ENCODE measurements at regions not wholly inside any gene's neighbourhood (a gene's known extent, or its start where the extent isn't known, plus 50 kb on each side); places are given as distances from the start of the nearest gene placed in this dataset.

- no peaks in the 10 kb centered on the region for H3K36me3 ChIP-seq
- 62 to 63% methylated on average over 11 of the region's 11 CpGs for WGBS, 2 donors
- H3K9me3 ChIP-seq: no peaks in the 10 kb centered on the region
- TF ChIP-seq CTCF (IDR thresholded peaks at IDR 0.05): no peak
- no peak for TF ChIP-seq EP300 (IDR thresholded peaks at IDR 0.05)
- TF ChIP-seq POLR2A (IDR thresholded peaks at IDR 0.05): no peak
- DNase-seq (ENCODE audit: low spot score in 2 of 2): no peak
- H3K4me3 ChIP-seq: no peak overlapping the region
- peaks cover 0 to 21% (median 9%) of the 10 kb centered on the region in 4 donors for H3K4me1 ChIP-seq
- H3K27ac ChIP-seq: peak overlapping the region in 1 of 4 donors; percentile 42
- H3K27me3 ChIP-seq: no peaks in the 10 kb centered on the region
Measured at GRCh38 chr6:25016014-25016720, 80.4 kb upstream of the RIPOR2 start.

GRCh38 chr6:25017486-25017885, 81.7 kb upstream of the RIPOR2 start:
- no peak for DNase-seq (ENCODE audit: low spot score in 2 of 2)
- TF ChIP-seq EP300 (IDR thresholded peaks at IDR 0.05): no peak
- TF ChIP-seq POLR2A (IDR thresholded peaks at IDR 0.05): no peak
- no peak for TF ChIP-seq CTCF (IDR thresholded peaks at IDR 0.05)
- Histone ChIP-seq H3K36me3 (no peaks in the 10 kb centered on the region), H3K27me3 (no peaks in the 10 kb centered on the region), H3K9me3 (no peaks in the 10 kb centered on the region), H3K4me1 (peaks cover 0 to 21% (median 9%) of the 10 kb centered on the region in 4 donors), H3K27ac (peak overlapping the region in 1 of 4 donors; percentile 12), H3K4me3 (no peak overlapping the region)
- WGBS, 2 donors: 81 to 86% methylated on average over 4 of the region's 4 CpGs

GRCh38 chr6:25017932-25018567, 82.3 kb upstream of the RIPOR2 start:
- TF ChIP-seq CTCF (IDR thresholded peaks at IDR 0.05): peak in 3 of 5 experiments; percentile 41 to 50 (median 41)
- TF ChIP-seq POLR2A (IDR thresholded peaks at IDR 0.05): no peak
- Histone ChIP-seq H3K36me3 (no peaks in the 10 kb centered on the region), H3K27ac (no peak overlapping the region), H3K4me3 (no peak overlapping the region), H3K27me3 (no peaks in the 10 kb centered on the region), H3K4me1 (peaks cover 0 to 21% (median 9%) of the 10 kb centered on the region in 4 donors), H3K9me3 (no peaks in the 10 kb centered on the region)
- peak; percentile 25 to 62 for DNase-seq (ENCODE audit: low spot score in 2 of 2)
- 48 to 52% methylated on average over 7 of the region's 7 CpGs for WGBS, 2 donors

- H3K36me3 ChIP-seq: no peaks in the 10 kb centered on the region
- no peak overlapping the region for H3K4me3 ChIP-seq
- no peak for DNase-seq (ENCODE audit: low spot score in 2 of 2)
- 80 to 91% methylated on average over 4 of the region's 4 CpGs for WGBS, 2 donors
- H3K4me1 ChIP-seq: peaks cover 0 to 21% (median 9%) of the 10 kb centered on the region in 4 donors
- H3K9me3 ChIP-seq: no peaks in the 10 kb centered on the region
- no peak overlapping the region for H3K27ac ChIP-seq
- TF ChIP-seq POLR2A (IDR thresholded peaks at IDR 0.05) (no peak), CTCF (IDR thresholded peaks at IDR 0.05) (no peak), EP300 (IDR thresholded peaks at IDR 0.05) (no peak)
- no peaks in the 10 kb centered on the region for H3K27me3 ChIP-seq
Measured at GRCh38 chr6:25018568-25018954, 82.8 kb upstream of the RIPOR2 start.

GRCh38 chr6:25022140-25022553, 86.4 kb upstream of the RIPOR2 start:
- DNase-seq (ENCODE audit: low spot score in 2 of 2): no peak
- no peak overlapping the region for H3K27ac ChIP-seq
- no peaks in the 10 kb centered on the region for H3K9me3 ChIP-seq
- WGBS, 2 donors: 88 to 89% methylated on average over 3 of the region's 3 CpGs
- no peaks in the 10 kb centered on the region for H3K36me3 ChIP-seq
- H3K27me3 ChIP-seq: no peaks in the 10 kb centered on the region
- H3K4me1 ChIP-seq: no peaks in the 10 kb centered on the region
- H3K4me3 ChIP-seq: no peak overlapping the region
- no peak for TF ChIP-seq CTCF (IDR thresholded peaks at IDR 0.05)
